ENCODE measurements at regions not wholly inside any gene's neighbourhood (a gene's known extent, or its start where the extent isn't known, plus 50 kb on each side); places are given as distances from the start of the nearest gene placed in this dataset.
"Not testable (repeated sequence)": the region's sequence is repeated elsewhere in the genome, so short reads cannot be mapped to it uniquely, and the experiment has no call there.

DNA sequence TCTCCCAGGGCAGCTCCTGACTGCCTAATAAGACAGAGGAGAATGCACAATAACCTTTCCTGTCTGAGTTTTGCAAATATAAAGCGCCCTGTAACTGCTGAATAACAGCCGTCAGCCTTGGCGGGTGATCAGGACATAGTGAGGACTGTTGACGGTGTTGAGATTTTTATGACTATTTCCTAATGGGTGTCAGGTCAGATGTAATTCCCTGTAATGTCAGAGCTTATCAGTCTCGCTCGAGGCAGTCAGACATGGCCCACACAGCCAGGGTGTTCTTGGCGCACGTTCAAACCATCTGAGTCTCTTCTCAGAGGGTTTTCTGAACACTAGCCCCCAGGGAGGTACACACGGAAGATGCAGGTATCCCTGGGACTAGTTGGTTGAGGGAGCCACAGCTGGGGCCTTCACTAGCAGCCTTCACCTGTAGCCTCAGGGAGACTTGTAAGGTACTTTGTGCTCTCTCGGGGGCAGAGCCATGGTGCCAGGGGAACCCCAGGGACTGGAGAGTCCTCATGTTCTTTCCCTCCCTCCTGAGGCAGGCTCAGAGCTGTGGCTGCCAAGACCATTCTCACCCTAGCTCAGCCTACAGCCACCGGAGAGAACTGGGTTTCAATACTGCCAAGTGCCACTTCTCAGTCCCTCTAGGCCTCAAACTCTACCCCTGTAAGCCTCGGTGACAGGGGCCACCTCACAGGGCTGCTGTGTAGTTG is 213.1 kb downstream of the UQCRFS1 start:
- ChIA-PET CTCF (no interaction called here), POLR2A (ENCODE audit: low non-redundant PET) (no interaction called here)
- no peaks in the 10 kb centered on the region for H3K36me3 ChIP-seq (ENCODE audit: insufficient read depth, low read length, poor library complexity, severe bottlenecking)
- H3K27ac ChIP-seq (ENCODE audit: low read depth, low read length, poor library complexity, severe bottlenecking), result no peak overlapping the region
- H3K4me3 ChIP-seq (ENCODE audit: low read depth, low read length, poor library complexity, severe bottlenecking), result no peak overlapping the region
- no peak for DNase-seq (ENCODE audit: low spot score)
- TF ChIP-seq EZH2 (IDR thresholded peaks at IDR 0.05; ENCODE audit: borderline replicate concordance, low read depth, low read length, poor library complexity, severe bottlenecking), result no peak
- TF ChIP-seq, protein P1, sequence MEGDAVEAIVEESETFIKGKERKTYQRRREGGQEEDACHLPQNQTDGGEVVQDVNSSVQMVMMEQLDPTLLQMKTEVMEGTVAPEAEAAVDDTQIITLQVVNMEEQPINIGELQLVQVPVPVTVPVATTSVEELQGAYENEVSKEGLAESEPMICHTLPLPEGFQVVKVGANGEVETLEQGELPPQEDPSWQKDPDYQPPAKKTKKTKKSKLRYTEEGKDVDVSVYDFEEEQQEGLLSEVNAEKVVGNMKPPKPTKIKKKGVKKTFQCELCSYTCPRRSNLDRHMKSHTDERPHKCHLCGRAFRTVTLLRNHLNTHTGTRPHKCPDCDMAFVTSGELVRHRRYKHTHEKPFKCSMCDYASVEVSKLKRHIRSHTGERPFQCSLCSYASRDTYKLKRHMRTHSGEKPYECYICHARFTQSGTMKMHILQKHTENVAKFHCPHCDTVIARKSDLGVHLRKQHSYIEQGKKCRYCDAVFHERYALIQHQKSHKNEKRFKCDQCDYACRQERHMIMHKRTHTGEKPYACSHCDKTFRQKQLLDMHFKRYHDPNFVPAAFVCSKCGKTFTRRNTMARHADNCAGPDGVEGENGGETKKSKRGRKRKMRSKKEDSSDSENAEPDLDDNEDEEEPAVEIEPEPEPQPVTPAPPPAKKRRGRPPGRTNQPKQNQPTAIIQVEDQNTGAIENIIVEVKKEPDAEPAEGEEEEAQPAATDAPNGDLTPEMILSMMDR (conservative IDR thresholded peaks at IDR 0.05; ENCODE audit: low read depth, low read length), result no peak
- intact Hi-C loops (cut with micrococcal nuclease; ENCODE audit: unreplicated experiment), result no loop called here
- no TSS peak for BruUV-seq (replicated peaks)
- peaks cover 11% of the 10 kb centered on the region for H3K9me3 ChIP-seq (ENCODE audit: low read depth, low read length, poor library complexity, severe bottlenecking)
- H3K27me3 ChIP-seq (replicated peaks; ENCODE audit: insufficient read depth, low read depth, low read length, poor library complexity), result no peaks in the 10 kb centered on the region
- no peaks in the 10 kb centered on the region for H3K4me1 ChIP-seq (ENCODE audit: insufficient read depth, low read length, poor library complexity, severe bottlenecking)

DNA sequence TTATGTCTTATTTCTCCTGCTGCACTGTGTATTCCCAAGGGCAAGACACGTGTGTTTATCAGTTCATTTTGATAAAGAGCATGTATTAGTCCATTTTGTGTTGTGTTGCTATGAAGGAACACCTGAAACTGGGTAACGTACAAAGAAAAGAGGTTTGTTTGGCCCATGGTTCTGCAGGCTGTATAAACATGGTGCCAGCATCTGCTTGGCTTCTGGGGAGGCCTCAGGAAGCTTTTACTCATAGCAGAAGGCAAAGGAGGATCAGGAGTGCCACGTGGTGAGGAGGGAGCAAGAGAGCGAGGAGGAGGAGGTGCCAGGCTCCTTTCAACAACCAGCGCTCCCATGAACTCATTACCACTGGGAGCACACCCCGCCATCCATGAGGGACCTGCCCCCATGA is 214.0 kb downstream of the UQCRFS1 start:
- Histone ChIP-seq H3K36me3 (ENCODE audit: insufficient read depth, low read length, poor library complexity, severe bottlenecking) (no peaks in the 10 kb centered on the region), H3K9me3 (ENCODE audit: low read depth, low read length, poor library complexity, severe bottlenecking) (peaks cover 17% of the 10 kb centered on the region), H3K4me1 (ENCODE audit: insufficient read depth, low read length, poor library complexity, severe bottlenecking) (no peaks in the 10 kb centered on the region), H3K27me3 (replicated peaks; ENCODE audit: insufficient read depth, low read depth, low read length, poor library complexity) (no peaks in the 10 kb centered on the region), H3K4me3 (ENCODE audit: low read depth, low read length, poor library complexity, severe bottlenecking) (no peak overlapping the region), H3K27ac (ENCODE audit: low read depth, low read length, poor library complexity, severe bottlenecking) (no peak overlapping the region)
- no peak for DNase-seq (ENCODE audit: low spot score)
- intact Hi-C loops (cut with micrococcal nuclease; ENCODE audit: unreplicated experiment), result no loop called here
- ChIA-PET POLR2A (ENCODE audit: low non-redundant PET) (no interaction called here), CTCF (no interaction called here)
- TF ChIP-seq EZH2 (IDR thresholded peaks at IDR 0.05; ENCODE audit: borderline replicate concordance, low read depth, low read length, poor library complexity, severe bottlenecking), result no peak
- TF ChIP-seq, protein P1 (conservative IDR thresholded peaks at IDR 0.05; ENCODE audit: low read depth, low read length), result no peak
- BruUV-seq (replicated peaks), result no TSS peak

DNA sequence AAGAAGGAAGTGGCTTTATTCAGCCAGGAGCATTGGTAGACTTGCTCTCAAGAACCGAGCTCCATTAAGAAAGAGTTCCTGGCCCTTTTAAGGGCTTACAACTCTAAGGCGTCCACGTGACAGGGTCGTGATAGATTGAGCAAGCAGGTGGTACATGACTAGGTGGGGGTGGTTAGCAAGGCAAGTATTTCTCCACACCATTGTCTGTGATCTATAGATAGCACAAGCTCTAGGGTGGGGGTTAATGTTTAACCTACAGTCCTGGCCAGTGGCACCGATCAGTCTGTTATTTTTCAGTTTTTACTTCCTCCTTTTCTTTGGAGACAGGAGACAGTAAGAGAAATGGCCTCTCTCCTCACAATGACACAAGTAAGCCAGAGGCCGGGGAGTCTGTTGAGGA is 215.1 kb downstream of the UQCRFS1 start:
- BruUV-seq (replicated peaks); DNase-seq (ENCODE audit: low spot score); CTCF ChIA-PET; H3K4me1 ChIP-seq (ENCODE audit: insufficient read depth, low read length, poor library complexity, severe bottlenecking); H3K27me3 ChIP-seq (replicated peaks; ENCODE audit: insufficient read depth, low read depth, low read length, poor library complexity); H3K4me3 ChIP-seq (ENCODE audit: low read depth, low read length, poor library complexity, severe bottlenecking); intact Hi-C loops (cut with micrococcal nuclease; ENCODE audit: unreplicated experiment); H3K36me3 ChIP-seq (ENCODE audit: insufficient read depth, low read length, poor library complexity, severe bottlenecking); H3K27ac ChIP-seq (ENCODE audit: low read depth, low read length, poor library complexity, severe bottlenecking); POLR2A ChIA-PET (ENCODE audit: low non-redundant PET): not testable (repeated sequence)
- peaks cover 17% of the 10 kb centered on the region for H3K9me3 ChIP-seq (ENCODE audit: low read depth, low read length, poor library complexity, severe bottlenecking)

DNA sequence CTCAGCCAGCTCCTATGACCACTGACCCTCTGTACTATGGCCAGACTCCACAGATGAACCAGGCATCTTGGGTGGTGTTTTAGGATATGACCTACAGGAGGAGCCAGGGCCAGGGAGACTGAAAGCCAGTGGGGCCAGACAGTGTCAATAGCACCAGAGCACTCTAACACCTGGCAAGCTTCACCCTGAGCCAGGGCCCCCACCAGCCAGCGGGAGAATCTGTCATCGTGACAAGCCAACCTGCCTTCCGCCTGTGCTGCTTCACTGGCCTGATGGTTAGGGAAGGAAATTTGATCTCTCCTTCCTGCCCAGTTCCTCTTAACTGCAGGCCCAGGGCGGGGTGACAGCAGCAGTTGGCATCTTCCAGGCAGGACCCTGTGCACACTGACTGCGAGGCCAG is 222.4 kb downstream of the UQCRFS1 start:
- POLR2A ChIA-PET (ENCODE audit: low non-redundant PET), result no interaction called here
- DNase-seq (ENCODE audit: low spot score), result no peak
- H3K27me3 ChIP-seq (replicated peaks; ENCODE audit: insufficient read depth, low read depth, low read length, poor library complexity), result no peaks in the 10 kb centered on the region
- no peak overlapping the region for H3K27ac ChIP-seq (ENCODE audit: low read depth, low read length, poor library complexity, severe bottlenecking)
- intact Hi-C loops (cut with micrococcal nuclease; ENCODE audit: unreplicated experiment), result no loop called here
- no peak overlapping the region for H3K4me3 ChIP-seq (ENCODE audit: low read depth, low read length, poor library complexity, severe bottlenecking)
- CTCF ChIA-PET, result no interaction called here
- no peaks in the 10 kb centered on the region for H3K36me3 ChIP-seq (ENCODE audit: insufficient read depth, low read length, poor library complexity, severe bottlenecking)
- H3K4me1 ChIP-seq (ENCODE audit: insufficient read depth, low read length, poor library complexity, severe bottlenecking), result no peaks in the 10 kb centered on the region
- BruUV-seq (replicated peaks), result no TSS peak
- TF ChIP-seq EZH2 (IDR thresholded peaks at IDR 0.05; ENCODE audit: borderline replicate concordance, low read depth, low read length, poor library complexity, severe bottlenecking), result no peak
- TF ChIP-seq, protein P1 (conservative IDR thresholded peaks at IDR 0.05; ENCODE audit: low read depth, low read length), result no peak
- H3K9me3 ChIP-seq (ENCODE audit: low read depth, low read length, poor library complexity, severe bottlenecking), result peaks cover 21% of the 10 kb centered on the region
